GM23248 (cell line): ENCODE measurements at regions not wholly inside any gene's neighbourhood (a gene's known extent, or its start where the extent isn't known, plus 50 kb on each side); places are given as distances from the start of the nearest gene placed in this dataset.

Source experiments
- EZH2 ChIP-seq: fragments of 200-600 bp; sonication (generic); IDR thresholded peaks from 2 replicates; pipeline ENCODE4 v1.6.1; 2018; ENCODE audit warnings: antibody characterized with exemption, mild to moderate bottlenecking; ENCODE audit not compliant: insufficient read depth, poor library complexity, severe bottlenecking
- EZH2phosphoT487 ChIP-seq: fragments of 200-600 bp; sonication (generic); IDR thresholded peaks from 2 replicates; pipeline ENCODE4 v1.6.1; 2018; ENCODE audit warnings: antibody characterized with exemption, moderate library complexity, mild to moderate bottlenecking, low read depth; ENCODE audit not compliant: insufficient read depth

GRCh38 chr4:117327491-117327890, 242.1 kb upstream of the TRAM1L1 start:
- TF ChIP-seq EZH2, result no peak
- no peak for TF ChIP-seq EZH2phosphoT487
